GM03348 (cell line): ENCODE measurements at regions not wholly inside any gene's neighbourhood (a gene's known extent, or its start where the extent isn't known, plus 50 kb on each side); places are given as distances from the start of the nearest gene placed in this dataset.

Experiments used
- DNase-seq: peaks from one replicate; pipeline ENCODE4 v3.0.0; 2012; ENCODE audit warnings: low spot score

DNA sequence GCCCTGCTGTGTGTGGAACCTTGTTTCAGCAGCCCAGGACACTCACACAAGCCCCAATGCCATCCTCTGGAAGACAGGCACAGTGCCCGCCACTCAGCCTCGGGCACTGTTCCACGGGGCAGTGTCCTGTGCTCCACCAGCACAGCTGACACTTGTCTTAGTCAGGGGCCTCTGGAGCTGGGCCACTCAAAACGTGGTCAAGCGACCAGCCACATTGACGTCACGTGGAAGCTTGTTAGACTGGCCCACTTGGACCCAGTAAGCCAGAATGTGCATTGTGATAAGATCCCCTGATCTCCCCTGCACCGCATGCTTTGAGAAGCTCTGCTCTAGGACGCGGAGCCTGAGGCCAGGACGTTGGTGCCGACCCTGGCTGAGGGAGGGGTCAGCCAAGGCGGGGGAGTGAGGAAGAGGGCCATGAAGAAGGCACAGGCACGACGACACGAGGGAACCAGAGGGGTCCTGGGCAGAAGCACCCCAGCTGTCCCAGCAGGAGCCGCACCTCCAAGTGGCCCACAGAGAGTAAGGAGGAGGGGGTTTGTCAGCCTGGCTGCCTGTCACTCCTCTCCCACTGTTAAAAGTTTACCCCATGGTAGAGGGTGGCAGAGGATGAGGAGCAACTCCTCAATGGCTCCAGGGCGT is 64.6 kb downstream of the LINC01488 start:
- no peak for DNase-seq

DNA sequence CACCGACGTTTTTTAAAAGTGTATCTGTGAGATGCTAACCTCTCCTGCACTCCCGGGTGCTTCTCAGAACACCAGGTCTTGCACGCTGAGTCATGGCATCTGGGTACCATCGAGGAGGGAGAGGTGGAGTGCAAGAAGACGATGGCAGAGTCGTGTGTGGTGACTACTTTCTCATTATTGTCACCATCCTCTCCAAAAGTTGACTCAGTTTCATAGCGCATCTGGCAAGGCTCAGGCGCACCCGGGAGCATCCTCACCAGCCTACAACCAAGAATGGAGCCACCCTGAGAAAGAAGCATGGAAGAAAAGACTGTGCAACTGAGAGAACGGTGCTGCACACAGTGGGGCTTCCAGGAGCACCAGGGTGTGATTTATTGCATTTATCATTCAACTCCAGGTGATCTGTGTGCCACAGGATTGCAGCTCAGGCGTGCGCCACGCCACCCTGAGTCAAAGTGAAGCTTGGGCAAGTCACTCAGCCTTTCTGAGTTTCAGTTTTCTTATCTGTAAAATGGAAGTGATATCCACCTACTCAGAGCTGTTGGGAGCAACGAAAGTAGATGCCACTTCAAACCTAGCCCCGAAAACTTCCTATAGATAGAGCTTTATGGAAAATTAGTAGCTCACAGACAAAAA is 65.4 kb downstream of the LINC01488 start:
- DNase-seq = no peak

DNA sequence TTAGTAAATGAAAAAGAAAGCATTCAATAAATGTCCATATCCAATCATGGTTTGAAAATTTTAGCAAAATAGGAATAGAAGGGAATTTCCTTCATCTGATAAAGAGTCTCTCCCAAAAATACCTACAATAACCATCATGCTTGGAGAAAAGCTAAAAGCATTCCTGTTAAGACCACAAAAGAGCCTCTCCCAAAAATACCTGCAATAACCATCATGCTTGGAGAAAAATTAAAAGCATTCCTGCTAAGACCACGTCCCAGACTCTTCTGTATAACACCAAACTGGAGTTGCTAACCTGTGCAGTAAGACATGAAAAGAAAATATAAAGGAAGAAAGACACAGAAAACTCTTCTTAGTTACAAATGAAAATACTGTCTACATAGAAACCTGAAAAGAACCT is 69.4 kb downstream of the LINC01488 start:
- DNase-seq = no peak

DNA sequence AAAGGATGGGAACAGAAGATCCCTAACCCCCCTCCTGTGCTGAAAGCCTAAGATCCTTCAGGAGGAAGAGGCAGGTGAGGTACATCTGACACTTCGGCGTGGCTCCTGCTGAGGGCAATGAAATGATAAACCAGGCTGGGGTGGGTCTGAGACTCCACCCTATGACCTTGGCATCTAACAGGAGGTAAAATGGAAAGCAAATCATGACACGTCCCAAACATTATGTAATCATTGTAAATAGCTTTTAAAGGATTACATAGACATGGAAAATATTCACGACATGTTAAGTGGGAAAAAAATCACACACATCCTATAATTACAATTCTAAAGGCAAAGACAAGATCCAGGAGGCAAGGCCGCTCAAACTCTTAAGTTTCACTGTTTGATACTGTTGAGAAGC is 70.5 kb downstream of the LINC01488 start:
- DNase-seq = no peak

DNA sequence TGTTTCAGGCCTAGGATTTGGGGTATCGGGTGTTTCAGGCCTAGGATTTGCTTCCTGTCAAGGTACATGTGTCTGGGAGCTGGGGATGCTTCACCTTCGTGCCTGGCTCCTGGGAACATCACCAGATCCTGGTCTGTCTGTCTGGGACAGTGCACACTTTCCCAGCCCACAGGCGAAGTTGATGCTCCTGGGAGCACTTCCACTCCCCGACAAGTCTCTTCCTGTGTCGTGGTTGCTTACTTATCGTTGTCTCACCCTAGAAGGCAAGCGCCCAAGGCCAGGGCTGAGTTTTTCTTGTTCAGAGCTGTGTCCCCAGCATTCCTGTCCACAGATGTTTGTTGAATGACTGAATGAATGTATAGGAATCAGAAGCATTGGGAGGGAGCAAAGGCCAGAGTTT is 71.5 kb downstream of the LINC01488 start:
- DNase-seq = no peak

DNA sequence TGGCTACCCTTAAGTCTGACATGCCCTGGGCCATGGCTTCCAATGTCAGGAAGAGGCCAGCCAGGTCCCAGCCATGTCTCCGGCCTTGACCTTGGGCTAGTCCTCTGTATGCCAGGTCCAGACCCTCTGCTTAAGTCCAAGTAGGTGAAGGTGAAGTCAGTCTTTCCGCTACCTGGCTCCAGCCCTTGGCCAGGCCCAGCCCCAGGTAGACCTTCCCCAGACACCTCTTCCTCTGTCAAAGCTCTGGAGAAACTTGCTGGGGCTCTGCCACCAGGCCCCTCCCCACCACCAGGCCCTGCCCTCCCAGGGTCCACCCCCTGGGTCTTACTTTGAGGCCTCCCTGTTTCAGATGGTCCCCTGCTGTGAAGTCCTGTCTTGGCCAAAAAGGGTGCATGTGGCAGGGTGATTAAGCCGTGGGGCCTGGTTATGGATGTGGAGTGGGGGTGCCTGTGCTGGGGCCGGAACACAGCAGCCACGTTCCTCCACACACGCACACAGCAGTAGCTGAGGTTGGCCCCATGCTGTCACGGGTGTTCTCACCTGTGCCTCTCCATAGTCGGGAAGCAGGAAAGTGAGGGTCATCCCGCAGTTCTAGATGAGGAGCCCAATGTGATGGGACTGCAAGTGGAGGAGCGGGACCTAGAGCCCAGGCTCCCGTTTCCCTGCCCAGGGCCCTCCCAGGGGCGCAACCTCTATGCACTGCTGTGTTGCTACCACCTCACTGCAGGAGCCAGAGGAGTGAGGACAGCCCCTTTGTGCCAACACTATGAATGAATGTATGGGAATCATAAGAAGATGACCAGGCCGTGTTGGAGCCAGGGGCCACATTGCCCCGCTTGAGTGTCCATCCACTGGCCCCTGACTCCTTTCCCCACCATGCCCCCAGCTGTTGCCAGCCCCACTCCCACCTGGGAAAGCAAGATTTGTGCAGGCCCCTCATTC is 72.2 kb downstream of the LINC01488 start:
- no peak for DNase-seq

DNA sequence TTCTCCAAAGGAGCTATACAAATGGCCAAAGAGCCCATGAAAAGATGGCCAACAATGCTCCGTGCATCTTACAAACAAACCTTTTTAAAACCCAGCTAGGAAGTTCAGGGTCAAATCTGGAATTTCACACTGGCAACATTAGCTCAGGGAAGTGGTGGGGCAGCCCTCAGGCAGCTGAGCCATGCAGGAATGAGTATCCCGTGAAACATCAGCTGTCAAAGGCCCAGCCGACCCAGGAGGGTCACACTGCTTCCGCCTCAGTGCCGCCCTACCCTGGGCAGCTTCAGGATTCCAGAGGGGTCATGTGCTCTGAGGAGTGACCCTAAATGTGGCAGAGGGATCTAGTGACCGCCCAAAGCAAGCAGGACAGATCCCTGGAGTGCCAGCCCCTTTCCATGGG is 73.4 kb downstream of the LINC01488 start:
- DNase-seq = no peak

DNA sequence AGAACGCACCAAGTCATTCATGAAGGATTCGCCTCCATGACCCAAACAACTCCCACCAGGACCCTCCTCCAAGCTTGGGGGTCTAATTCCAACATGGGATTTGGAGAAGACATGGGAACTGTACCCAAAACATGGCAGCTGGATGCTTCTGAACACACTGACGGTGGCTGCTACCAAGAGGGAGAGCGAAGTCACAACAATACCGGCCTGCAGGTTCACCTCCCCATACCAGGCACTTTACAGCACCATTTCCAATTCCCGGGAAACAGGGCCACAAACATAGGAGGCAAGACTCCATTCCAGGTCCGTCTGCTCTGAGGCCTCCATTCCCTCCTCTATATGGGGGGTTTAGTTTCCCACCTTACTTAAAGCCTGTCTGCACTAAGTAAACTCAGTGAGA is 75.8 kb downstream of the LINC01488 start:
- no peak for DNase-seq

DNA sequence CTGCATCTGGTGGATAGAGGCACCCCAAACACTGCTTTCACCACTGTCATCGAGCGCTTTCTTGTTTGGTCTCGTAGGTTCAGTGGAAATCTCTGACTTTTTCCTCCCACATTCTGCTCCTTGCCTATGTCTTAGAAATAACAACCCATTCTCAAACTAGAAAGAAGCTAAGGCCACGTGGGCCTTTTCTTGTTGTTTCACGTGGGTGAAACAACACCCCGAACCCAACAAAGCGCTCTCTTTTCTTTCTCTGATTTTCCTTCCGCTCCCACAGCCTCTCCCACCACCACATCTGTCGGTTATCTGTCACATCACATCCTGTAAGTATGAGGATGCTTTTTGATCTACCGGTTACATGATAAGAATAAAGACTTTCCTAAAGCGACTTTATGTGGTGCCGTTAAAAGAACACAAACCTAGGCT is 77.1 kb downstream of the LINC01488 start:
- no peak for DNase-seq

DNA sequence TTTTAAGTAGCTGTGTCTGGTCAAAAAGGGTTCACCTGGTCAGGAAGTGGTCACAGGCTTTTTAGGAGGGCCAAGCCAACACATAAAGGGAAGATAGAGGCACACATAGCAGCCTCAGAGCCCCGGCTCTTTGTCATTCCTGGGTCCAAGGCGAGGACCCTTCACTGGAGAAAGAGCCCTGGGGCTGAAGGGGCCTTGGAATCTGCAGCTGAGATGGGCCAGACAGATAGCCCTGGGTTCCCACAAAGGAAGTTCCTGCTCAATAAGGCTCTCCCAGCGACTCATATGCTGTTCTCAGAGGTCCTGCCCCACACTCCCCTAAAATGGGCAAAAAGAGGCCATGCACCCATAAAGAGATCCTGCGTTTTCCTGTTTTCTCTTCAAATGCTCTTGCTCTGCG is 77.7 kb downstream of the LINC01488 start:
- no peak for DNase-seq

DNA sequence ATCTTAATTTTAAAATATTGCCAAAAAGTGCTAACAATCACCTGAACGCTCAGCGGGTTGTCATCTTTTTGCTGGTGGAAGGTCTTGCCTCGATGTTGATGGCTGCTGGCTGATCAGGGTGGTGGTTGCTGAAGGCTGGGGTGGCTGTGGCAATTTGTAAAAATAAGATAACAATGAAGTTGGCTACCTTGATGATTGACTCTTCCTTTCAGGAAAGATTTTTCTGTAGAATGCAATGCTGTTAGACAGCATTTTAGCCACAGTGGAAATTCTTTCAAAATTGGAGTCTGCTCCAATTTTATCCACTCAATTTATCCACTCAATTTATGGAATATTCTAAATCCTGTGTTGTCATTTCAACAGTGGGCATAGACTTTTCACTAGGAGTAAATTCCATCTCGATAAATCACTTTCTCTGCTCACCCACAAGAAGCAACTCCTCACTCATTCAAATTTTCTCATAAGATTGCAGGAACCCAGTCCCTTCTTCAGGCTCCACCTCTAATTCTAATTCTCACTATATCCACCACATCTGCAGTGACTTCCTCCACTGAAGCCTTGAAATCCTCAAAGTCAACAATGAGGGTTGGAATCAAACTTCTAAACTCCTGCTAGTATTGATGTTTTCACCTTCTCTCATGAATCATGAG is 78.8 kb downstream of the LINC01488 start:
- DNase-seq = no peak

DNA sequence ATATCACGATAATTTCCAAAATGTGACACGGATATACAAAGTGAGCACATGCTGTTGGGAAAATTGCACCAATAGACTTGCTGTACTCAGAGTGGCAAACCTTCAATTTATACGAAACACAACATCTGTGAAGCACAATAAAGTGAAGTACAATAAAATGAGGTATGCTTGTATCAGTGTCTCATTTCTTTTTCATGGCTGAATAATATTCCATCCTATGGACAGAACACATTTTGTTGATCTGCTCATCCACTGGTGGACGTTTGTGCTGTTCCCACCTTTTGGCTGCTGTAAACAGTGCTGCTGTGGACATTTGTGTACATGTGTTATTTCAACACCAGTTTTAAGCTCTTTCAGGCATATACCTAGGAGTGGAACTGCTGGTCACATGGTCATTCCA is 78.7 kb upstream of the CCND1 start:
- no peak for DNase-seq

DNA sequence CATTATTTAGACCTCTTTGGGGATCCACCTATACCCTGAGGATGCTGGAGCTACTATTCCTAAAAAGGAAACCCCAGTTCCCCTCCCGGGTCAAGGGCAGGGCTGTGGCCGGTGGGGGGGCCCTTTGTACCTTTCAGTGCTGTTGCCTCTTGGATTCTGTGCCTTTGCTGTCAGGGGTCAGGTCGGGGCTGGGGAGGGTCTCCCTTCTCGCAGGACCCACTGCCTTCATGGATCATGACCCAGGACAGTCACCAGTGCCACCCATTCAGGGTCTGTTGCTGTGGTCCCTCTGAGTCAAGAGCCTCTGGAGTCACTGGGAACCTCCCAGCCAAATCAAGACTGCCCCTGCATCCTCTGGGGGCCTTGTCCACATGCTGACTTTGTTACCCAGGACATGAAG is 78.1 kb upstream of the CCND1 start:
- no peak for DNase-seq

DNA sequence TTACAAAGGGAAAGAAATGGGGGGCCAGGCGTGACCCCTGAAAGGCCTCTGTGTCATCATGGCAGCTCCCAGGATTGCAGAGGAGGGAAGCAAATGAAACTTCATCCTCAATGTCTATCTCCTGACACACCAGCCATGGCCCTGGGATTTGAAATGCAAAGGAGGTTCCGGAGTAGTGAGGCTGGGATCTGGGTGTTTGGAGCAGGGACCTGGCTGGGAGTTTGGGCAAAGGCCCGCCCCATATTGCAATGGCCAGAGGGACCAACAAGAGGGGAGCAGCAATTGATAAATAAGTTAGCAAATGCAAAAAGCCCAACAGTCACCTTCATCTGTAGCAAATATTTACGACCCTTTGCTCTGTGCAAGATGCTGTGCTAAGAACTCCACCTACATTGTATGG is 77.7 kb upstream of the CCND1 start:
- DNase-seq = no peak

DNA sequence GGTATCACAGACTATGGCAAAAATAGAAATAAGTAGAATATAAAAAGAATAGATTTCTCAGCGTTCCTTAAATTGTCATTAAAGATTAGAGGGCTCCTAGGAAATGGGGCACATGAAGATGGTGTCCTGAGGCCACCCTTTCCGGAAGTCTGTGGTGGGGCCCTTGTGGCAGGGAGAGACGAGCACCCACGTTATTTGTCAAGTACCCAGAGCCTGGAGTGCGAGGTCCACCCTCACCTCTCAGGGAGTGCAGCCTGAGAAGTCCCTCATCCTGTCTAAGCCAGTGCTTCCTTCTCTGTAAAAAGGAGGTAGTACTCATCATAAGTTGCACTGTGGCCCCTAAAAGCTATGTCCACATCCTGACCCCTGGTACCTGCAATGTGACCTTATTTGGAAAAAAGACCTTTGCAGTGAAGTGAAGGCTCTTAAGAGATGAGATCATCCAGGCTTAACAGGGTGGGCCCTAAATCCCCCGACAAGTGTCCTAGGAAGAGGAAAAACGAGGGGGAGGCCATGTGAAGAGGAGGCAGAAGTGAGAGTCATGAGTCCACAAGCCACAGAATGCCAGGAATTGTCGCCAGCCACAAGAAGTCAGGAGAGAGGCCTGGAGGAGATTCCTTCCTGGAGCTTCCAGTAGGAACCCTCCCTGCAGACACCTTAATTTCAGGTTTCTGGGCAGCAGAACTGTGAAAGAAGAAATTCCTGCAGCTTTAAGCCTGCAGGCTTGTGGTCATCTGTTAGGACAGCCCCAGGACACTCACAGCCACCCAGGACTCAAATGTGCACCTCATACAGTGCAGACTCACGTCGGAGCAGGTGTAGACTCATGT is 76.8 kb upstream of the CCND1 start:
- no peak for DNase-seq

DNA sequence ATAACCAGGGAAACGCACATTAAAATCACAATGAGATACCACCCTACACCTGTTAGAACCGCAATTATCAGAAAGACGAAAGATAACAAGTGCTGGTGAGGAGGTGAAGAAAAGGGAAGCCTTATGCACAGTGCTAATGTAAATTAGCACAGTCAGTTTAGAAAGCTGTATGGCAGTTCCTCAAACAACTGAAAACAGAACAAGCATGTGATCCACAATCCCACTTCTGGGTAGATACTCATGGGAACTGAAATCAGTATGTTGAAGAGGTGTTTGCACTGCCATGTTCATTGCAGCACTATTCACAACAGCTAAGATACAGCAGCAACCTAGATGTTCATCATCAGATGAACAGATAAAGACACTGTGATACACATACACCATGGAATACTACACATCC is 75.0 kb upstream of the CCND1 start:
- DNase-seq = no peak

DNA sequence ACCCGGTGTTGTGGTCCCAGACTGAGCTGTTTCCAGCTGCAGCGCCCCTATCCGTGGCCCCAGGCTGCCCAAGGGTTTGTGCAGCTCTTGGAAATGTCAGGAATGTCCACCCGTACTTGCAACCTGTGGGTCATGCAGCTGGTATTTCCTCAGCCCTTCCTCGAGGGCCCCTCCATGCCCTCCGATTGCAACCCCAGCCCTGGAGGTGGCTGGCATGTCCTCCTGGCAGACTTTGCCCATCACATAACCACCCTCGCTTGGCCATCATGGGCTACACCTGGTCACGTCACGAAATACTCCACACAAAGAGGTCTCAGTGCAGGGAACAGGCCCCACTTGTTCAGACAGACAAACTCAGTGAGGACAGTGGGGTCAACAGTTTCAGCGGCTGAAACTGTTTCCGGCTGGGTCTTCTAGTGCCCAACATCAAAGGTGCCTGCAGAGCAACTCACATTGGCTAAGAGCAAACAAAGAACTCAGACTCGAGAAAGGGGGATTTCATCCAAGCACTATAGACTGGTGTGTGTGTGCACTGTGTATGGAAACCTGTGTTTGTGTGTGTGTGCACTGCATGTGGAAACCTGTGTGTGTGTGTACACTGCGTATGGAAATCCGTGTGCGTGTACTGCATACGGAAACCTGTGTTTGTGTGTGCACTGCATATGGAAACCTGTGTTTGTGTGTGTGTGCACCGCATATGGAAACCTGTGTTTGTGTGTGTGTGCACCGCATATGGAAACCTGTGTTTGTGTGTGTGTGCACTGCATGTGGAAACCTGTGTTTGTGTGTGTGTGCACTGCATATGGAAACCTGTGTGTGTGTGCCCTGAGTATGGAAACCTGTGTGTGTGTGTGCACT is 72.8 kb upstream of the CCND1 start:
- DNase-seq = peak; percentile 61

DNA sequence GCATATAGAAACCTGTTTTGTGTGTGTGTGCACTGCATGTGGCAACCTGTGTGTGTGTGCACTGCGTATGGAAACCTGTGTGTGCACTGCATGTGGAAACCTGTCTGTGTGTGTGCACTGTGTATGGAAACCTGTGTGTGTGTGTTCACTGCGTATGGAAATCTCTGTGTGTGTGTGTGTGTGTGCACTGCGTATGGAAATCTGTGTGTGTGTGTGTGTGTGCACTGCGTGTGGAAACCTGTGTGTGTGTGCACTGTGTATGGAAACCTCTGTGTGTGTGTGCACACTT is 72.2 kb upstream of the CCND1 start:
- no peak for DNase-seq

DNA sequence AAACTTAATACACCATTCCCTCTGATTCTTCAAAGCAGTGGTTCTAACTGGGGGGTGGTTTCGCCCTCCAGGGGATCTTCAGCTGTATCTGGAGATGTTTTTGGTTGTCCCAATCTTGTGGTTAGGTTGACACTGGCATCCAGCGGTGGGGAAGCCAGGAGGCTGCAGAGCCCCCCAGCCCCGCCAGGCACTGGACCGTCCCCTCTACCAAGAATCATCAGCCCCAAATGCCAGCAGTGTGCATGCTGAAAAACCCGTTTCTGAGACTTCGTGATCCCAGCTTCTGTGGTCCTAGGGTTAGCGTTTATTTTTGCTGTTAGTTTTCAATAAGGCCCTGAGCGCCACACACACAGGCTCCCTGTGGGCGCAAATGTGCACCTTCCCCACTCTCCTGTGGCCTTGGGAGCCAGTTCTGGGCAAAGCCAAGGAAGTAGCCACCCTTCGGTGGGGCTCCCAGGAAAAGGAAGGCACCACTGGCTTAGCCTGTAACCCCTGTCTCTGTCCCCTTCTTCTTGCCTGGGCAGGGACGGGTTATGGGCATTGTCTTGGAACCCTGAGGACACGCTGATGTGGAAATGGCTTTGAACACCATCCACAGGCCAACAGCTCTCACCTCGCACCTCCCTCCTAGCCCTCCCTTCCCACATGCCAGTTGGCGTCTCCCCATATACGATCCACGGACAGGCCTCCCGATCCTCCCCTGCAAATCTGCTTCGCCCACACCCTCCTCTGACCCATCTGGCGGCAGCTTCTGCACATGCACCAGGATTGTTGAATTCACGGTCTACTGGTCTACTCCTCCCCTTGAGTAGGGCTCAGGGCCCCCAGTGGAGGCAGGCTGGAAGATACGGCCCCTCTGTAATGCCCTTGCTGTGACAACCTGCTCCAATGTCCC is 71.4 kb upstream of the CCND1 start:
- no peak for DNase-seq
